GM23338 (cell line): ENCODE measurements at regions not wholly inside any gene's neighbourhood (a gene's known extent, or its start where the extent isn't known, plus 50 kb on each side); places are given as distances from the start of the nearest gene placed in this dataset.

Experiments
- ATAC-seq: fragments of 200-7000 bp; cut with Tn5 transposase; 3 replicates; pipeline ENCODE4 v1.9.1; 2020
- DNase-seq: peaks from one replicate; pipeline ENCODE4 v3.0.0-alpha.2; 2015; ENCODE audit warnings: low spot score
- H2AFZ ChIP-seq: fragments of 200-600 bp; sonication (generic); 2 replicates; pipeline ENCODE4 v1.8.0; 2016; ENCODE audit warnings: antibody characterized with exemption, mild to moderate bottlenecking, moderate library complexity
- H3F3A ChIP-seq: fragments of 200-600 bp; sonication (generic); replicated peaks from 2 replicates; pipeline ENCODE4 v1.8.0; 2017; ENCODE audit warnings: antibody characterized with exemption, mixed run types, low read depth
- H3K27ac ChIP-seq: fragments of 200-600 bp; sonication (generic); 2 replicates; pipeline ENCODE4 v1.6.1; 2016; ENCODE audit warnings: low read depth
- H3K27me3 ChIP-seq: fragments of 200-600 bp; sonication (generic); 2 replicates; pipeline ENCODE4 v1.8.0; 2016; ENCODE audit warnings: mild to moderate bottlenecking, mixed run types, moderate library complexity; ENCODE audit not compliant: insufficient read depth
- H3K36me3 ChIP-seq: fragments of 200-600 bp; sonication (generic); 2 replicates; pipeline ENCODE4 v1.8.0; 2016; ENCODE audit warnings: mild to moderate bottlenecking; ENCODE audit not compliant: insufficient read depth
- H3K4me1 ChIP-seq: fragments of 200-600 bp; sonication (generic); 2 replicates; pipeline ENCODE4 v1.8.0; 2016; ENCODE audit warnings: mild to moderate bottlenecking, moderate library complexity; ENCODE audit not compliant: insufficient read depth
- H3K4me2 ChIP-seq: fragments of 200-600 bp; sonication (generic); 2 replicates; pipeline ENCODE4 v1.7.1; 2017; ENCODE audit warnings: mixed run types
- H3K4me3 ChIP-seq: fragments of 200-600 bp; sonication (generic); 2 replicates; pipeline ENCODE4 v1.6.1; 2016; ENCODE audit warnings: mixed run types
- H3K79me2 ChIP-seq: fragments of 200-600 bp; sonication (generic); replicated peaks from 2 replicates; pipeline ENCODE4 v1.8.0; 2017; ENCODE audit warnings: mild to moderate bottlenecking; ENCODE audit not compliant: insufficient read depth
- H3K9me2 ChIP-seq: fragments of 200-600 bp; sonication (generic); 2 replicates; pipeline ENCODE4 v1.8.0; 2017; ENCODE audit not compliant: insufficient read depth
- H4K20me1 ChIP-seq: fragments of 200-600 bp; sonication (generic); replicated peaks from 2 replicates; pipeline ENCODE4 v1.8.0; 2017; ENCODE audit warnings: mild to moderate bottlenecking; ENCODE audit not compliant: insufficient read depth
- H3K27ac Mint-ChIP-seq: 2 replicates; pipeline ENCODE4 v1.8.0; 2020; ENCODE audit warnings: inconsistent platforms, mild to moderate bottlenecking, moderate library complexity, mixed read lengths
- H3K27me3 Mint-ChIP-seq: 3 replicates; pipeline ENCODE4 v1.8.0; 2022; ENCODE audit warnings: low read depth, mild to moderate bottlenecking, moderate library complexity, mixed read lengths, inconsistent platforms; ENCODE audit not compliant: insufficient read depth, poor library complexity
- H3K36me3 Mint-ChIP-seq: 3 replicates; pipeline ENCODE4 v1.8.0; 2021; ENCODE audit warnings: low read depth, mild to moderate bottlenecking, inconsistent platforms, moderate library complexity, mixed read lengths
- H3K4me1 Mint-ChIP-seq: 3 replicates; pipeline ENCODE4 v1.8.0; 2020; ENCODE audit warnings: mild to moderate bottlenecking, inconsistent platforms, mixed read lengths
- H3K4me3 Mint-ChIP-seq: 3 replicates; pipeline ENCODE4 v1.8.0; 2021; ENCODE audit warnings: moderate library complexity, mild to moderate bottlenecking, inconsistent platforms, mixed read lengths
- H3K9me3 Mint-ChIP-seq: 3 replicates; pipeline ENCODE4 v1.8.0; 2020; ENCODE audit warnings: moderate library complexity, mild to moderate bottlenecking, inconsistent platforms, mixed read lengths
- CREB1 ChIP-seq: fragments of 250-450 bp; sonication (Bioruptor Pico); IDR thresholded peaks from 2 replicates; pipeline ENCODE4 v1.5.0; 2020; ENCODE audit warnings: low read depth, mild to moderate bottlenecking, moderate library complexity
- ETS1 ChIP-seq: IDR thresholded peaks from 2 replicates; pipeline ENCODE4 v1.6.1; 2016; ENCODE audit warnings: antibody characterized with exemption
- EZH2 ChIP-seq: fragments of 200-600 bp; sonication (generic); IDR thresholded peaks from one replicate; pipeline ENCODE4 v1.8.0; 2017; ENCODE audit warnings: antibody characterized with exemption, mild to moderate bottlenecking, low read depth; ENCODE audit not compliant: unreplicated experiment
- EZH2phosphoT487 ChIP-seq: fragments of 200-600 bp; sonication (generic); IDR thresholded peaks from one replicate; pipeline ENCODE4 v1.8.1; 2018; ENCODE audit warnings: antibody characterized with exemption; ENCODE audit not compliant: unreplicated experiment
- JUNB ChIP-seq: IDR thresholded peaks from one replicate; pipeline ENCODE4 v1.6.1; 2016; ENCODE audit warnings: antibody characterized with exemption; ENCODE audit not compliant: unreplicated experiment
- ZNF114 ChIP-seq: fragments of 250-450 bp; sonication (Bioruptor Pico); IDR thresholded peaks from 2 replicates; pipeline ENCODE4 v1.5.0; 2020; ENCODE audit warnings: mild to moderate bottlenecking, moderate library complexity
- ZNF331 ChIP-seq: fragments of 250-450 bp; sonication (Bioruptor Pico); IDR thresholded peaks from 2 replicates; pipeline ENCODE4 v1.5.0; 2020; ENCODE audit warnings: low read depth, mild to moderate bottlenecking, moderate library complexity
- TF ChIP-seq, protein P1 (sequence below): IDR thresholded peaks from one replicate; pipeline ENCODE4 v1.6.1; 2018; ENCODE audit warnings: antibody characterized with exemption; ENCODE audit not compliant: unreplicated experiment
- TF ChIP-seq, protein P2 (sequence below), 2 experiments: fragments of 200-600 bp in 1 of 2; sonication (generic) in 1 of 2; conservative IDR thresholded peaks; 2 replicates each; pipeline versions ENCODE4 v1.5.1 to v1.6.1; 2016 to 2017; ENCODE audit warnings: antibody characterized with exemption in 2 of 2, low read depth in 2 of 2, mild to moderate bottlenecking in 2 of 2, moderate library complexity in 1 of 2

GRCh38 chr12:65754744-65755595 is 69.3 kb upstream of the HMGA2 start (continued):
- TF ChIP-seq ZNF114 (CRISPR knock-in tag) (no peak), ZNF331 (no peak), CREB1 (CRISPR knock-in tag) (no peak), ETS1 (no peak)
- TF ChIP-seq, protein P1, sequence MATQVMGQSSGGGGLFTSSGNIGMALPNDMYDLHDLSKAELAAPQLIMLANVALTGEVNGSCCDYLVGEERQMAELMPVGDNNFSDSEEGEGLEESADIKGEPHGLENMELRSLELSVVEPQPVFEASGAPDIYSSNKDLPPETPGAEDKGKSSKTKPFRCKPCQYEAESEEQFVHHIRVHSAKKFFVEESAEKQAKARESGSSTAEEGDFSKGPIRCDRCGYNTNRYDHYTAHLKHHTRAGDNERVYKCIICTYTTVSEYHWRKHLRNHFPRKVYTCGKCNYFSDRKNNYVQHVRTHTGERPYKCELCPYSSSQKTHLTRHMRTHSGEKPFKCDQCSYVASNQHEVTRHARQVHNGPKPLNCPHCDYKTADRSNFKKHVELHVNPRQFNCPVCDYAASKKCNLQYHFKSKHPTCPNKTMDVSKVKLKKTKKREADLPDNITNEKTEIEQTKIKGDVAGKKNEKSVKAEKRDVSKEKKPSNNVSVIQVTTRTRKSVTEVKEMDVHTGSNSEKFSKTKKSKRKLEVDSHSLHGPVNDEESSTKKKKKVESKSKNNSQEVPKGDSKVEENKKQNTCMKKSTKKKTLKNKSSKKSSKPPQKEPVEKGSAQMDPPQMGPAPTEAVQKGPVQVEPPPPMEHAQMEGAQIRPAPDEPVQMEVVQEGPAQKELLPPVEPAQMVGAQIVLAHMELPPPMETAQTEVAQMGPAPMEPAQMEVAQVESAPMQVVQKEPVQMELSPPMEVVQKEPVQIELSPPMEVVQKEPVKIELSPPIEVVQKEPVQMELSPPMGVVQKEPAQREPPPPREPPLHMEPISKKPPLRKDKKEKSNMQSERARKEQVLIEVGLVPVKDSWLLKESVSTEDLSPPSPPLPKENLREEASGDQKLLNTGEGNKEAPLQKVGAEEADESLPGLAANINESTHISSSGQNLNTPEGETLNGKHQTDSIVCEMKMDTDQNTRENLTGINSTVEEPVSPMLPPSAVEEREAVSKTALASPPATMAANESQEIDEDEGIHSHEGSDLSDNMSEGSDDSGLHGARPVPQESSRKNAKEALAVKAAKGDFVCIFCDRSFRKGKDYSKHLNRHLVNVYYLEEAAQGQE, result no peak

DNA sequence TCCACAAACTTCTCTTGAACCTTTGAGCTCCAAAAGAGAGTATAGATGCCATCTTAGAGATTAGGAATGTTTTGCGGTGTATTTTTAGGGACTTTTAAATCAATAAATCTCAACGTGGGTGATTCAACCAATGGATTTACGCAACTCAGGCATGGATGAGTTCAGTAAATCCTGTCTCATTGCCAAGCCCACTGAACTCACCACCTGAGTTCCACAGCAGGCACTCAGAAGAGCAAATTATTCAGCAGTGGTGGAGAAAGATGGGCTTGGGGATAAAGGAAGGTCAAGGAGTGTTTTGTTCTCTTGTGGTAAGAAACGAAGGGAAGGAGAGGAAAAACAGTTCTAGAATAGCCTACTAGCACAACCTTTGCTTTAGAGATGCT is 68.7 kb upstream of the HMGA2 start:
- Mint-ChIP-seq H3K4me1 (peaks cover 30% of the 10 kb centered on the region), H3K27me3 (no peaks in the 10 kb centered on the region), H3K4me3 (no peak overlapping the region), H3K27ac (no peak overlapping the region), H3K36me3 (no peaks in the 10 kb centered on the region), H3K9me3 (no peaks in the 10 kb centered on the region)
- no peak overlapping the region for H3K4me3 ChIP-seq
- no peak for TF ChIP-seq JUNB
- no peak for TF ChIP-seq ZNF331
- TF ChIP-seq CREB1 (CRISPR knock-in tag), result no peak
- TF ChIP-seq EZH2, result no peak
- TF ChIP-seq EZH2phosphoT487, result no peak
- TF ChIP-seq, protein P1, result no peak
- no peak for TF ChIP-seq ETS1
- TF ChIP-seq, protein P2, sequence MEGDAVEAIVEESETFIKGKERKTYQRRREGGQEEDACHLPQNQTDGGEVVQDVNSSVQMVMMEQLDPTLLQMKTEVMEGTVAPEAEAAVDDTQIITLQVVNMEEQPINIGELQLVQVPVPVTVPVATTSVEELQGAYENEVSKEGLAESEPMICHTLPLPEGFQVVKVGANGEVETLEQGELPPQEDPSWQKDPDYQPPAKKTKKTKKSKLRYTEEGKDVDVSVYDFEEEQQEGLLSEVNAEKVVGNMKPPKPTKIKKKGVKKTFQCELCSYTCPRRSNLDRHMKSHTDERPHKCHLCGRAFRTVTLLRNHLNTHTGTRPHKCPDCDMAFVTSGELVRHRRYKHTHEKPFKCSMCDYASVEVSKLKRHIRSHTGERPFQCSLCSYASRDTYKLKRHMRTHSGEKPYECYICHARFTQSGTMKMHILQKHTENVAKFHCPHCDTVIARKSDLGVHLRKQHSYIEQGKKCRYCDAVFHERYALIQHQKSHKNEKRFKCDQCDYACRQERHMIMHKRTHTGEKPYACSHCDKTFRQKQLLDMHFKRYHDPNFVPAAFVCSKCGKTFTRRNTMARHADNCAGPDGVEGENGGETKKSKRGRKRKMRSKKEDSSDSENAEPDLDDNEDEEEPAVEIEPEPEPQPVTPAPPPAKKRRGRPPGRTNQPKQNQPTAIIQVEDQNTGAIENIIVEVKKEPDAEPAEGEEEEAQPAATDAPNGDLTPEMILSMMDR (conservative IDR thresholded peaks at IDR 0.05; ENCODE audit: low read depth in 2 of 2), result no peak
- ATAC-seq (no peak), DNase-seq (no peak)
- H4K20me1 ChIP-seq, result no peaks in the 10 kb centered on the region
- 0 out of 2 replicates have a peak, but pooled peaks cover 2% of the 10 kb centered on the region for H3F3A ChIP-seq
- H2AFZ ChIP-seq, result no peak overlapping the region
- H3K4me1 ChIP-seq, result peaks cover 20% of the 10 kb centered on the region
- no peak overlapping the region for H3K27ac ChIP-seq
- H3K9me2 ChIP-seq, result peaks cover 10% of the 10 kb centered on the region; the same call in 1 of the 2 replicates
- peak overlapping the region; percentile 7; the same call in 1 of the 2 replicates for H3K4me2 ChIP-seq
- H3K79me2 ChIP-seq, result no peaks in the 10 kb centered on the region
- H3K27me3 ChIP-seq, result no peaks in the 10 kb centered on the region
- H3K36me3 ChIP-seq, result no peaks in the 10 kb centered on the region
